ENCODE measurements at regions not wholly inside any gene's neighbourhood (a gene's known extent, or its start where the extent isn't known, plus 50 kb on each side); places are given as distances from the start of the nearest gene placed in this dataset.

DNA sequence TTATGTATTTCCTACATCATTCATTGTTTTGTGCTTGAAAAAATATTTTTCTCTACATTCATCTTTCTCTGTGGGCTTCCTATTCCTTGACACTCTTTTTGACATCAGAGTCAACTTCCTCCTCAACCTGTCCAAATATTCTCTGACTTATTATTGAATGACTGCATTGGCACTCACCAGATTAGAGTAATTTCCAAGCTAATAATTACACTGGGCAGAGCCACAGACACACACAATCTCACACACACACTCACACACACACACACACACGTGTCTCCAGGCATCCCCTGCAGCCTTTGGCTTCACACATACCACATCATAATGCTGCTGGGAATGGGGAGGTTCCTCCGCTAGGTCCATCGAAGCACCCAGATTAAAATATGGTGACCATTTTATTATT, 184.5 kb downstream of the SYK start:
- TF ChIP-seq, protein P1, sequence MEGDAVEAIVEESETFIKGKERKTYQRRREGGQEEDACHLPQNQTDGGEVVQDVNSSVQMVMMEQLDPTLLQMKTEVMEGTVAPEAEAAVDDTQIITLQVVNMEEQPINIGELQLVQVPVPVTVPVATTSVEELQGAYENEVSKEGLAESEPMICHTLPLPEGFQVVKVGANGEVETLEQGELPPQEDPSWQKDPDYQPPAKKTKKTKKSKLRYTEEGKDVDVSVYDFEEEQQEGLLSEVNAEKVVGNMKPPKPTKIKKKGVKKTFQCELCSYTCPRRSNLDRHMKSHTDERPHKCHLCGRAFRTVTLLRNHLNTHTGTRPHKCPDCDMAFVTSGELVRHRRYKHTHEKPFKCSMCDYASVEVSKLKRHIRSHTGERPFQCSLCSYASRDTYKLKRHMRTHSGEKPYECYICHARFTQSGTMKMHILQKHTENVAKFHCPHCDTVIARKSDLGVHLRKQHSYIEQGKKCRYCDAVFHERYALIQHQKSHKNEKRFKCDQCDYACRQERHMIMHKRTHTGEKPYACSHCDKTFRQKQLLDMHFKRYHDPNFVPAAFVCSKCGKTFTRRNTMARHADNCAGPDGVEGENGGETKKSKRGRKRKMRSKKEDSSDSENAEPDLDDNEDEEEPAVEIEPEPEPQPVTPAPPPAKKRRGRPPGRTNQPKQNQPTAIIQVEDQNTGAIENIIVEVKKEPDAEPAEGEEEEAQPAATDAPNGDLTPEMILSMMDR (IDR thresholded peaks at IDR 0.05; ENCODE audit: low read depth, low read length), result no peak
- no peak overlapping the region for H3K4me3 ChIP-seq (ENCODE audit: low read depth, low read length)
- no peaks in the 10 kb centered on the region for H3K27me3 ChIP-seq (ENCODE audit: control insufficient read depth, insufficient read depth, low read length)
- ChIA-PET CTCF (no interaction called here), POLR2A (no interaction called here)
- no peak for DNase-seq (ENCODE audit: low read depth, low spot score)
- H3K27ac ChIP-seq (ENCODE audit: low read depth, low read length), result no peak overlapping the region
- no peaks in the 10 kb centered on the region for H3K9me3 ChIP-seq (ENCODE audit: control insufficient read depth, insufficient read depth, low read length)

DNA sequence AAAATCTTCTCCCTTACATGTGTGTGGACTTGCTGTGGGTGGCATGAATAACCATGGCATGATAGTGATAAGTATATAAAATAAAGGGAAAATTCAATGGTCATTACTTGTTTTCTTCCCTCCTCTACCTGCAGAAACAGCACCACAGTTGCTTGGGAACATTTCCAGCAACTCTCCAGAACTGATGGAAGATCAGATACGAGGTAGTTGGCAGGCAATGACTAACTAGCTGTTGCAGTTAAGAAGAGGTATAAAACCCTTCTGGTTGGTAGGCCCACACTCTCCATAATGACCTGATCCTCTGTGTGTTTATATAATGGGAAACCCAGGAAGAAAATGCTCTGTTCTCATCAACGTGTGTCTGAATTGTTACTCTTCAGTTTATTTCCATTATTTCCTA, 185.9 kb downstream of the SYK start:
- no peaks in the 10 kb centered on the region for H3K27me3 ChIP-seq (ENCODE audit: control insufficient read depth, insufficient read depth, low read length)

DNA sequence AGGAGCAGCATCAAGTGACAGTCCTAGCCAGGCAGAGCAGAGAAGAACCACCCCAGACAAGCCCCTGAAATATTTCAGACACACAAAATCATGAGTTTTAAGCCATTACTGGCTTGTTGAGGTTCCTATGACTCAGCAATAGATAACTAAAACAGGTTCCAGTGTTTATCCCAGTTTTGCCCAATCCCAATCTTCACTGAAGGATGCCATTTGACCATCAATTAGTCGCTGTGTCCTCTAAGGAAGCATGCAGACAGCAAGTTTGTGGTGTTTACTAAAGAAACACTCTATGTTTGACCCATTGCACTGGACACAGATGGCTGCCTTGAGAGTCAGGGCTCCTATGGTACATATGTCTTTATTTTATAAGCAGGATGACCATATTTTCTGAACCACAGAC, 186.7 kb downstream of the SYK start:
- ChIA-PET POLR2A (no interaction called here), CTCF (no interaction called here)
- H3K27ac ChIP-seq (ENCODE audit: low read depth, low read length), result no peak overlapping the region
- H3K4me3 ChIP-seq (ENCODE audit: low read depth, low read length), result no peak overlapping the region
- no peaks in the 10 kb centered on the region for H3K27me3 ChIP-seq (ENCODE audit: control insufficient read depth, insufficient read depth, low read length)
- H3K9me3 ChIP-seq (ENCODE audit: control insufficient read depth, insufficient read depth, low read length), result no peaks in the 10 kb centered on the region
- no peak for DNase-seq (ENCODE audit: low read depth, low spot score)
- TF ChIP-seq, protein P1 (IDR thresholded peaks at IDR 0.05; ENCODE audit: low read depth, low read length), result no peak

More for the DNA sequence above, 185.9 kb downstream of the SYK start:
- POLR2A ChIA-PET, result no interaction called here
- Histone ChIP-seq H3K9me3 (ENCODE audit: control insufficient read depth, insufficient read depth, low read length) (no peaks in the 10 kb centered on the region), H3K27ac (ENCODE audit: low read depth, low read length) (no peak overlapping the region), H3K4me3 (ENCODE audit: low read depth, low read length) (no peak overlapping the region)
- CTCF ChIA-PET, result no interaction called here
- no peak for DNase-seq (ENCODE audit: low read depth, low spot score)
- TF ChIP-seq, protein P1 (IDR thresholded peaks at IDR 0.05; ENCODE audit: low read depth, low read length), result no peak

DNA sequence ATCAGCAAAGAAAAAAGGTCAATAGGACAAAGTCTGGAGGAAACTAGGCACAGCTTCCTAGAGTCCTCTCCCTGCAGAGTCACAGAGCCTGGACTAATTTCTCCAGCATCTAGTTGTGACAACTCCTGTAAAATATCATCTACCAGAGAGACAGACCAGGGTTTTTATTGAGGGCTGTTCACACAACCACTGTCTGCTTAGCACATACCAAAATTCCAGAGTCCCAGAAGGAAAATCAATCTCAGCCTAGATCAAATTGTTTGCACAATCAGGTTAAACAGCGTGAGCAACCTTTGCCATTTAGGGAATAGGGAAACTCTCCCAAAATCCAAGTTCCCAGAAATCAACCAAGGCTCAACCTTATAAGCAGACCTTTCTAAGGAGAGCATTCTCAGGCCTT, 190.3 kb downstream of the SYK start:
- Histone ChIP-seq H3K9me3 (ENCODE audit: control insufficient read depth, insufficient read depth, low read length) (no peaks in the 10 kb centered on the region; the same call in 1 of the 2 replicates), H3K4me3 (ENCODE audit: low read depth, low read length) (no peak overlapping the region), H3K27me3 (ENCODE audit: control insufficient read depth, insufficient read depth, low read length) (no peaks in the 10 kb centered on the region), H3K27ac (ENCODE audit: low read depth, low read length) (peak overlapping the region; percentile 68)
- ChIA-PET CTCF (no interaction called here), POLR2A (no interaction called here)
- TF ChIP-seq, protein P1 (IDR thresholded peaks at IDR 0.05; ENCODE audit: low read depth, low read length), result no peak
- no peak for DNase-seq (ENCODE audit: low read depth, low spot score)

DNA sequence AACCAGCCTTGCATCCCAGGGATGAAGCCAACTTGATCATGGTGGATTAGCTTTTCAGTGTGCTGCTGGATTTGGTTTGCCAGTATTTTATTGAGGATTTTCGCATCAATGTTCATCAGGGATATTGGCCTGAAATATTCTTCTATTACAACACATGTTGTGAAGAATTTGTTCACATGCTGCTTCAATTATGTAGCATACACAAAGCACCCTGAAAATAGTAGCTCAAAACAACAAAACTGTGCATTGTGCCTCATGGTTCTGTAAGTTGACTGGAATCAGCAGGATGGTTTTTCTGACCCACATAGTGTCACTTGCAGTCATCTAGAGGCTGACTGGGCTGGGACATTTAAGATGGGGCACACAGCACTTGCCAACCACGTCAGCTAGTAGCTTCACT, 193.9 kb downstream of the SYK start:
- ChIA-PET CTCF (interaction anchor here (1.1 kb wide), 1 partner anchor 80 kb away, joined by 4 read pairs; no protein-coding TSS in a partner anchor), POLR2A (no interaction called here)
- TF ChIP-seq, protein P1 (IDR thresholded peaks at IDR 0.05; ENCODE audit: low read depth, low read length), result no peak
- Histone ChIP-seq H3K4me3 (ENCODE audit: low read depth, low read length) (no peak overlapping the region), H3K27me3 (ENCODE audit: control insufficient read depth, insufficient read depth, low read length) (no peaks in the 10 kb centered on the region), H3K9me3 (ENCODE audit: control insufficient read depth, insufficient read depth, low read length) (no peaks in the 10 kb centered on the region; the same call in 1 of the 2 replicates), H3K27ac (ENCODE audit: low read depth, low read length) (no peak overlapping the region)
- DNase-seq (ENCODE audit: low read depth, low spot score), result no peak

Data from AG04450 (cell line).